Sigmoid colon (tissue), 4 donors: ENCODE measurements at regions not wholly inside any gene's neighbourhood (a gene's known extent, or its start where the extent isn't known, plus 50 kb on each side); places are given as distances from the start of the nearest gene placed in this dataset.

ENCODE experiments used
- EP300 ChIP-seq, 4 donors: sonication (generic); formaldehyde crosslinking; IDR thresholded peaks; one replicate each; pipeline ENCODE4 v1.6.1; 2017; ENCODE audit warnings: antibody characterized with exemption in 4 of 4
- TF ChIP-seq, protein P1 (sequence below), 4 experiments: fragments of 450-650 bp in 3 of 4; fragments of 200-600 bp in 1 of 4; IDR thresholded peaks; one replicate each; pipeline ENCODE4 v1.5.1; 2016 to 2019; ENCODE audit warnings: antibody characterized with exemption in 4 of 4, mild to moderate bottlenecking in 3 of 4, moderate library complexity in 2 of 4

DNA sequence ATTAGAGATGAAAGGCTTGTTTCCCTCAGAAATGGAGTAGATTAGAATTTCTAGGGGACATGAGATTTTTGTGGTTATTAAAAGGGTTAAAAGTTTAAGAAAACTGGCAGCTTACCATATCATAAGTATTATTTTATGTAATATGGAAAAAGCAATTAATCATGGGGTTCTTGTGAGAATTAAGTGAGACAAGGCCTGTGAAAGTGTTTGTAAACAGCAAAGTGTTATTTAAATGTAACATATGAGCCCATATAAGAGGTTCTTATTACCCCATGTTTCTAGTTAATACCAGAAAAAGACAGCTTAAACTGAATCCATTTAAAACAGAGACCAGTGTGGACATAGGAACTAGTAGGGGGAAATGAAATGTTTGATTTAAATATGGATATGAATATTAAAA, 241.1 kb upstream of the PIK3R1 start:
- TF ChIP-seq EP300 (IDR thresholded peaks at IDR 0.05) = no peak
- TF ChIP-seq, protein P1, sequence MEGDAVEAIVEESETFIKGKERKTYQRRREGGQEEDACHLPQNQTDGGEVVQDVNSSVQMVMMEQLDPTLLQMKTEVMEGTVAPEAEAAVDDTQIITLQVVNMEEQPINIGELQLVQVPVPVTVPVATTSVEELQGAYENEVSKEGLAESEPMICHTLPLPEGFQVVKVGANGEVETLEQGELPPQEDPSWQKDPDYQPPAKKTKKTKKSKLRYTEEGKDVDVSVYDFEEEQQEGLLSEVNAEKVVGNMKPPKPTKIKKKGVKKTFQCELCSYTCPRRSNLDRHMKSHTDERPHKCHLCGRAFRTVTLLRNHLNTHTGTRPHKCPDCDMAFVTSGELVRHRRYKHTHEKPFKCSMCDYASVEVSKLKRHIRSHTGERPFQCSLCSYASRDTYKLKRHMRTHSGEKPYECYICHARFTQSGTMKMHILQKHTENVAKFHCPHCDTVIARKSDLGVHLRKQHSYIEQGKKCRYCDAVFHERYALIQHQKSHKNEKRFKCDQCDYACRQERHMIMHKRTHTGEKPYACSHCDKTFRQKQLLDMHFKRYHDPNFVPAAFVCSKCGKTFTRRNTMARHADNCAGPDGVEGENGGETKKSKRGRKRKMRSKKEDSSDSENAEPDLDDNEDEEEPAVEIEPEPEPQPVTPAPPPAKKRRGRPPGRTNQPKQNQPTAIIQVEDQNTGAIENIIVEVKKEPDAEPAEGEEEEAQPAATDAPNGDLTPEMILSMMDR (IDR thresholded peaks at IDR 0.05) = no peak
